WTC11 (cell line): ENCODE measurements at regions not wholly inside any gene's neighbourhood (a gene's known extent, or its start where the extent isn't known, plus 50 kb on each side); places are given as distances from the start of the nearest gene placed in this dataset.

Experiments
- ATAC-seq: fragments of 200-7000 bp; cut with Tn5 transposase; 2 replicates; pipeline ENCODE4 v1.10.0; 2021; ENCODE audit warnings: mild to moderate bottlenecking, moderate library complexity
- CTCF ChIA-PET: fragments of 300-600 bp; sonication (Branson Sonifier 250); formaldehyde crosslinking; loops from one replicate; lab custom pipeline; 2021; ENCODE audit warnings: antibody characterized with exemption; lab: Charles Lee
- POLR2A ChIA-PET: fragments of 350-600 bp; sonication (Branson Sonifier 250); formaldehyde crosslinking; loops from one replicate; lab custom pipeline; 2021; ENCODE audit warnings: antibody characterized with exemption; lab: Charles Lee
- DNase-seq: peaks from one replicate; pipeline ENCODE4 v3.0.0; 2021; ENCODE audit warnings: low spot score
- H3K27ac Mint-ChIP-seq: 2 replicates; pipeline ENCODE4 v1.8.0; 2021; ENCODE audit warnings: mixed read lengths
- H3K27me3 Mint-ChIP-seq: 2 replicates; pipeline ENCODE4 v1.8.0; 2021; ENCODE audit warnings: low read depth, mild to moderate bottlenecking, moderate library complexity, mixed read lengths
- H3K36me3 Mint-ChIP-seq: 2 replicates; pipeline ENCODE4 v1.8.0; 2021; ENCODE audit warnings: mixed read lengths
- H3K4me1 Mint-ChIP-seq: 2 replicates; pipeline ENCODE4 v1.8.0; 2022; ENCODE audit warnings: mixed read lengths
- H3K4me3 Mint-ChIP-seq: 2 replicates; pipeline ENCODE4 v1.8.0; 2021; ENCODE audit warnings: mild to moderate bottlenecking, moderate library complexity, mixed read lengths
- H3K9me3 Mint-ChIP-seq: 2 replicates; pipeline ENCODE4 v1.8.0; 2021; ENCODE audit warnings: mixed read lengths
- AFF4 ChIP-seq: sonication (generic); formaldehyde crosslinking; IDR thresholded peaks from 2 replicates; pipeline ENCODE4 v1.8.1; 2023; ENCODE audit warnings: mild to moderate bottlenecking, missing genetic modification reagents, borderline replicate concordance
- AR ChIP-seq: fragments of 250-450 bp; sonication (Bioruptor Pico); IDR thresholded peaks from 2 replicates; pipeline ENCODE4 v1.9.0; 2021; ENCODE audit warnings: mild to moderate bottlenecking
- ARID4B ChIP-seq: sonication (generic); formaldehyde crosslinking; IDR thresholded peaks from 2 replicates; pipeline ENCODE4 v1.8.0; 2023; ENCODE audit warnings: missing genetic modification reagents, mild to moderate bottlenecking, borderline replicate concordance
- ATF6 ChIP-seq: sonication (generic); formaldehyde crosslinking; IDR thresholded peaks from 2 replicates; pipeline ENCODE4 v1.8.1; 2023; ENCODE audit warnings: mild to moderate bottlenecking, missing genetic modification reagents
- ESRRA ChIP-seq: sonication (generic); formaldehyde crosslinking; IDR thresholded peaks from 2 replicates; pipeline ENCODE4 v1.8.1; 2022; ENCODE audit warnings: mild to moderate bottlenecking, missing genetic modification reagents, borderline replicate concordance
- GRHL2 ChIP-seq: fragments of 250-450 bp; sonication (Bioruptor Pico); IDR thresholded peaks from 2 replicates; pipeline ENCODE4 v1.8.0; 2022; ENCODE audit warnings: mild to moderate bottlenecking, moderate library complexity; ENCODE audit not compliant: insufficient replicate concordance, severe bottlenecking
- JAZF1 ChIP-seq: fragments of 250-450 bp; sonication (Bioruptor Pico); IDR thresholded peaks from 2 replicates; pipeline ENCODE4 v1.9.0; 2021; ENCODE audit warnings: moderate library complexity, mild to moderate bottlenecking, inconsistent platforms
- KAT7 ChIP-seq: sonication (generic); formaldehyde crosslinking; IDR thresholded peaks from 2 replicates; pipeline ENCODE4 v1.8.1; 2023; ENCODE audit warnings: missing genetic modification reagents, mild to moderate bottlenecking, borderline replicate concordance
- NFE2L1 ChIP-seq: sonication (generic); formaldehyde crosslinking; IDR thresholded peaks from 2 replicates; pipeline ENCODE4 v1.8.1; 2023; ENCODE audit warnings: missing genetic modification reagents
- OVOL2 ChIP-seq: fragments of 250-450 bp; sonication (Bioruptor Pico); IDR thresholded peaks from 2 replicates; pipeline ENCODE4 v1.9.0; 2021; ENCODE audit warnings: mild to moderate bottlenecking, borderline replicate concordance
- SOX15 ChIP-seq: fragments of 250-450 bp; sonication (Bioruptor Pico); IDR thresholded peaks from 2 replicates; pipeline ENCODE4 v1.9.0; 2021; ENCODE audit warnings: mild to moderate bottlenecking
- TEAD4 ChIP-seq: sonication (generic); formaldehyde crosslinking; IDR thresholded peaks from 2 replicates; pipeline ENCODE4 v1.8.0; 2022; ENCODE audit warnings: mild to moderate bottlenecking, missing genetic modification reagents
- TP53 ChIP-seq: sonication (generic); formaldehyde crosslinking; IDR thresholded peaks from 2 replicates; pipeline ENCODE4 v1.8.1; 2023; ENCODE audit warnings: mild to moderate bottlenecking, missing genetic modification reagents
- ZBTB21 ChIP-seq: sonication (generic); formaldehyde crosslinking; IDR thresholded peaks from 2 replicates; pipeline ENCODE4 v1.8.1; 2023; ENCODE audit warnings: mild to moderate bottlenecking, missing genetic modification reagents, borderline replicate concordance
- ZNF232 ChIP-seq: sonication (generic); formaldehyde crosslinking; IDR thresholded peaks from 2 replicates; pipeline ENCODE4 v1.8.0; 2022; ENCODE audit warnings: mild to moderate bottlenecking, missing genetic modification reagents
- ZNF317 ChIP-seq: sonication (generic); formaldehyde crosslinking; IDR thresholded peaks from 2 replicates; pipeline ENCODE4 v1.8.1; 2023; ENCODE audit warnings: low read depth, mild to moderate bottlenecking, moderate library complexity, missing genetic modification reagents, borderline replicate concordance
- ZNF416 ChIP-seq: fragments of 250-450 bp; sonication (Bioruptor Pico); IDR thresholded peaks from 2 replicates; pipeline ENCODE4 v1.9.0; 2021; ENCODE audit warnings: mild to moderate bottlenecking, inconsistent platforms
- ZNF671 ChIP-seq: fragments of 250-450 bp; sonication (Bioruptor Pico); IDR thresholded peaks from 2 replicates; pipeline ENCODE4 v1.8.0; 2021; ENCODE audit warnings: mild to moderate bottlenecking

GRCh38 chr6:139790527-139790926, 416.1 kb upstream of the CITED2 start:
- no peaks in the 10 kb centered on the region for H3K4me1 Mint-ChIP-seq

GRCh38 chr6:139784222-139784769, 409.8 kb upstream of the CITED2 start:
- Mint-ChIP-seq H3K27ac (no peak overlapping the region), H3K4me3 (no peak overlapping the region), H3K36me3 (peaks cover 35% of the 10 kb centered on the region), H3K4me1 (no peaks in the 10 kb centered on the region), H3K27me3 (no peaks in the 10 kb centered on the region), H3K9me3 (peaks cover 50% of the 10 kb centered on the region)
- ChIA-PET CTCF (no interaction called here), POLR2A (no interaction called here)
- no peak for DNase-seq
- TF ChIP-seq ZNF317 (CRISPR knock-in tag) = peak; percentile 83
- no peak for TF ChIP-seq SOX15 (CRISPR knock-in tag)
- TF ChIP-seq AFF4 (CRISPR knock-in tag) = no peak
- no peak for TF ChIP-seq ZNF671 (CRISPR knock-in tag)
- TF ChIP-seq AR (CRISPR knock-in tag) = no peak
- no peak for TF ChIP-seq GRHL2 (CRISPR knock-in tag)
- TF ChIP-seq NFE2L1 (CRISPR knock-in tag) = no peak
- no peak for TF ChIP-seq JAZF1 (CRISPR knock-in tag)
- ATAC-seq = no peak

More at GRCh38 chr6:139790527-139790926, 416.1 kb upstream of the CITED2 start:
- ChIA-PET CTCF (no interaction called here), POLR2A (no interaction called here)
- TF ChIP-seq ZBTB21 (CRISPR knock-in tag) (no peak), ATF6 (CRISPR knock-in tag) (no peak), TEAD4 (CRISPR knock-in tag) (no peak), TP53 (CRISPR knock-in tag) (no peak), ESRRA (CRISPR knock-in tag) (no peak), ZNF232 (no peak), OVOL2 (no peak), ARID4B (no peak), ZNF416 (no peak), KAT7 (CRISPR knock-in tag) (no peak)
- ATAC-seq = no peak
- Mint-ChIP-seq H3K4me3 (no peak overlapping the region), H3K9me3 (peaks cover 35% of the 10 kb centered on the region), H3K27ac (no peak overlapping the region), H3K27me3 (no peaks in the 10 kb centered on the region), H3K36me3 (peaks cover 21% of the 10 kb centered on the region)
- DNase-seq = no peak
